Heart left ventricle (tissue), 16 donors: ENCODE measurements at regions not wholly inside any gene's neighbourhood (a gene's known extent, or its start where the extent isn't known, plus 50 kb on each side); places are given as distances from the start of the nearest gene placed in this dataset.

Source experiments
- ATAC-seq, 4 donors: fragments of 200-7000 bp; cut with Tn5 transposase; one replicate each; pipeline ENCODE4 v1.9.1; 2020 to 2022; ENCODE audit warnings: moderate library complexity in 4 of 4, mild to moderate bottlenecking in 3 of 4, moderate number of reproducible peaks in 1 of 4
- DNase-seq, 5 donors: peaks; one replicate each; pipeline ENCODE4 v3.0.0-alpha.2; 2020
- H3K27ac ChIP-seq, 12 donors: fragments of 200-600 bp; sonication (generic) in 4 of 12; one replicate each; pipeline versions ENCODE4 v1.5.0 to v1.8.0; 2016 to 2022; ENCODE audit warnings: mild to moderate bottlenecking in 2 of 12
- H3K27me3 ChIP-seq, 9 donors: fragments of 200-600 bp; sonication (generic) in 2 of 9; one replicate each; pipeline versions ENCODE4 v1.5.1 to v1.8.0; 2016 to 2022; ENCODE audit warnings: mild to moderate bottlenecking in 3 of 9
- H3K36me3 ChIP-seq, 9 donors: fragments of 200-600 bp; sonication (generic) in 2 of 9; one replicate each; pipeline versions ENCODE4 v1.5.0 to v1.8.0; 2018 to 2022; ENCODE audit warnings: mild to moderate bottlenecking in 2 of 9
- H3K4me1 ChIP-seq, 12 donors: fragments of 200-600 bp; sonication (generic) in 4 of 12; one replicate each; pipeline versions ENCODE4 v1.5.0 to v1.8.0; 2016 to 2022; ENCODE audit warnings: mild to moderate bottlenecking in 3 of 12
- H3K4me3 ChIP-seq, 12 donors: fragments of 200-600 bp; sonication (generic) in 4 of 12; one replicate each; pipeline versions ENCODE4 v1.5.0 to v1.8.0; 2017 to 2022; ENCODE audit warnings: mild to moderate bottlenecking in 9 of 12, moderate library complexity in 4 of 12
- H3K9me3 ChIP-seq, 12 donors: fragments of 200-600 bp; sonication (generic) in 4 of 12; one replicate each; pipeline versions ENCODE4 v1.5.0 to v1.8.0; 2016 to 2022; ENCODE audit warnings: mild to moderate bottlenecking in 1 of 12
- POLR2A ChIP-seq, 2 donors: fragments of 450-650 bp; IDR thresholded peaks; one replicate each; pipeline ENCODE4 v1.6.1; 2017; ENCODE audit warnings: antibody characterized with exemption in 2 of 2, mild to moderate bottlenecking in 2 of 2, moderate library complexity in 2 of 2
- WGBS, 4 donors: extraction: QIAGEN DNeasy Blood & Tissue Kit in 2 of 4; methylation state at CpG; one replicate each; pipeline versions ENCODE4 v1.1.5 to v1.1.7; 2013 to 2018; 5-methylcytosine and 5-hydroxymethylcytosine counted together
- intact Hi-C, 10 donors: fragments of 100-400 bp; cut with DNase I; formaldehyde crosslinking; loops; one replicate each; pipeline versions ENCODE4 v1.11.1 to v1.14.2; 2022
- TF ChIP-seq, protein P1 (sequence below), 12 donors: fragments of 200-600 bp; sonication (generic) in 4 of 12; IDR thresholded peaks; one replicate each; pipeline versions ENCODE4 v1.5.0 to v1.8.0; 2018 to 2022; ENCODE audit warnings: antibody characterized with exemption in 12 of 12, mild to moderate bottlenecking in 5 of 12
- donor health status: ischemic (EF 13 %, LVEDD 7.1; RV severe dilation, severe dysfunction).
- donor health status: healthy with polysubstance abuse.
- donor health status: DM: no; HTN: yes; CAD: no.
- donor health status: DM: no; HTN: no; CAD: no.
- donor health status: ischemic (EF 25% LVEDD 6.9; RV normal size, moderate dysfunction).
- donor health status: ischemic (EF 25% LVEDD 5.7; RV mildly dilated, moderate dysfunction).
- donor health status: healthy.
- donor health status: DM: yes; HTN: yes; CAD: no.
- donor health status: ischemic (EF 35%, LVEDD 5.7; RV mildly dilated, moderate dysfunction).
- donor health status: nonischemic (EF 11% LVEDD 7.7; RV severe dilation, severe dysfunction).
- donor health status: DM: yes; HTN: yes; CAD: no.
- donor health status: PGD.
- donor health status: ischemic (EF 29% LVEDD 5.4; RV normal size, mild dysfunction).
- donor health status: nonischemic (EF 23%, LVEDD 6.1; RV moderate dilation, normal function).

DNA sequence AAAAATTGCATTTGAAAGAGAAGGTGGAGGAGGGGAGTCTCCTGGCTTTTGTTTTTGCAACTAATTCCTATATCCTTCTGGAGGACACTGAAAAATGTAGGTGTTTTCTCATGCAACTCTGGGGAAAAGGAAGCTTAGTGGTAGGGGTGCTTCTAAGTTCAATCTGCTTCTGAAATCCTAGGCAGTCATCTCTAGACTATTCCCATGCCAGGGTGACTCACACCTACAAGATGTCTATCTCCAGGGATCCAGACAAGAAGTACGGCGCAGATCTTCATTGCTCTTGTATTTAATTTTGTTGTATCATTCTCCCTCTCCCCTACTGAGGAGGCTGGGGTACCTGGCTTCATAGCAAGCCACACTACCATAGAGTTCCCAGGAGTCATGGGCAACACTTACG, 258.8 kb downstream of the PHF14 start:
- TF ChIP-seq POLR2A (IDR thresholded peaks at IDR 0.05): no peak
- TF ChIP-seq, protein P1, sequence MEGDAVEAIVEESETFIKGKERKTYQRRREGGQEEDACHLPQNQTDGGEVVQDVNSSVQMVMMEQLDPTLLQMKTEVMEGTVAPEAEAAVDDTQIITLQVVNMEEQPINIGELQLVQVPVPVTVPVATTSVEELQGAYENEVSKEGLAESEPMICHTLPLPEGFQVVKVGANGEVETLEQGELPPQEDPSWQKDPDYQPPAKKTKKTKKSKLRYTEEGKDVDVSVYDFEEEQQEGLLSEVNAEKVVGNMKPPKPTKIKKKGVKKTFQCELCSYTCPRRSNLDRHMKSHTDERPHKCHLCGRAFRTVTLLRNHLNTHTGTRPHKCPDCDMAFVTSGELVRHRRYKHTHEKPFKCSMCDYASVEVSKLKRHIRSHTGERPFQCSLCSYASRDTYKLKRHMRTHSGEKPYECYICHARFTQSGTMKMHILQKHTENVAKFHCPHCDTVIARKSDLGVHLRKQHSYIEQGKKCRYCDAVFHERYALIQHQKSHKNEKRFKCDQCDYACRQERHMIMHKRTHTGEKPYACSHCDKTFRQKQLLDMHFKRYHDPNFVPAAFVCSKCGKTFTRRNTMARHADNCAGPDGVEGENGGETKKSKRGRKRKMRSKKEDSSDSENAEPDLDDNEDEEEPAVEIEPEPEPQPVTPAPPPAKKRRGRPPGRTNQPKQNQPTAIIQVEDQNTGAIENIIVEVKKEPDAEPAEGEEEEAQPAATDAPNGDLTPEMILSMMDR (IDR thresholded peaks at IDR 0.05): no peak
- DNase-seq: no peak
- Histone ChIP-seq H3K27ac (no peak overlapping the region), H3K36me3 (no peaks in the 10 kb centered on the region), H3K4me3 (no peak overlapping the region), H3K9me3 (no peaks in the 10 kb centered on the region), H3K27me3 (no peaks in the 10 kb centered on the region), H3K4me1 (peaks cover 0 to 23% (median 5%) of the 10 kb centered on the region in 12 donors)
- intact Hi-C loops: no loop called here
- no peak for ATAC-seq
- WGBS, 4 donors: 75 to 99% (median 94%) methylated on average over 3 of the region's 3 CpGs

- intact Hi-C loops: no loop called here
- TF ChIP-seq, protein P1 (IDR thresholded peaks at IDR 0.05): no peak
- TF ChIP-seq POLR2A (IDR thresholded peaks at IDR 0.05): no peak
- DNase-seq (no peak), ATAC-seq (no peak)
- Histone ChIP-seq H3K27ac (no peak overlapping the region), H3K4me1 (peaks cover 0 to 13% (median 0%) of the 10 kb centered on the region in 12 donors), H3K27me3 (no peaks in the 10 kb centered on the region), H3K36me3 (no peaks in the 10 kb centered on the region), H3K4me3 (no peak overlapping the region), H3K9me3 (no peaks in the 10 kb centered on the region)
- 78 to 87% (median 82%) methylated on average over 2 of the region's 2 CpGs for WGBS, 4 donors
These were observed 260.2 kb downstream of the PHF14 start for GRCh38 chr7:11233871-11234270.

- H3K27me3 ChIP-seq: no peaks in the 10 kb centered on the region
- no peaks in the 10 kb centered on the region for H3K36me3 ChIP-seq
- WGBS, 4 donors: 77 to 87% (median 80%) methylated on average over 8 of the region's 8 CpGs
- TF ChIP-seq, protein P1 (IDR thresholded peaks at IDR 0.05): no peak
- no peak for TF ChIP-seq POLR2A (IDR thresholded peaks at IDR 0.05)
- intact Hi-C loops: no loop called here
- no peaks in the 10 kb centered on the region for H3K9me3 ChIP-seq
- ATAC-seq (no peak), DNase-seq (no peak)
- H3K4me1 ChIP-seq: peaks cover 0 to 3% (median 0%) of the 10 kb centered on the region in 12 donors
- no peak overlapping the region for H3K4me3 ChIP-seq
- H3K27ac ChIP-seq: no peak overlapping the region
These were observed 261.8 kb downstream of the PHF14 start for GRCh38 chr7:11235491-11235890.

GRCh38 chr7:11236680-11237079, 263.0 kb downstream of the PHF14 start:
- Histone ChIP-seq H3K9me3 (no peaks in the 10 kb centered on the region), H3K4me3 (no peak overlapping the region), H3K4me1 (peaks cover 0 to 3% (median 0%) of the 10 kb centered on the region in 12 donors), H3K27ac (no peak overlapping the region), H3K27me3 (no peaks in the 10 kb centered on the region), H3K36me3 (no peaks in the 10 kb centered on the region)
- WGBS, 4 donors: 51 to 73% (median 60%) methylated on average over 3 of the region's 3 CpGs
- DNase-seq (no peak), ATAC-seq (no peak)
- intact Hi-C loops: no loop called here
- no peak for TF ChIP-seq POLR2A (IDR thresholded peaks at IDR 0.05)
- TF ChIP-seq, protein P1 (IDR thresholded peaks at IDR 0.05): no peak
